ENCODE measurements at regions not wholly inside any gene's neighbourhood (a gene's known extent, or its start where the extent isn't known, plus 50 kb on each side); places are given as distances from the start of the nearest gene placed in this dataset.

DNA sequence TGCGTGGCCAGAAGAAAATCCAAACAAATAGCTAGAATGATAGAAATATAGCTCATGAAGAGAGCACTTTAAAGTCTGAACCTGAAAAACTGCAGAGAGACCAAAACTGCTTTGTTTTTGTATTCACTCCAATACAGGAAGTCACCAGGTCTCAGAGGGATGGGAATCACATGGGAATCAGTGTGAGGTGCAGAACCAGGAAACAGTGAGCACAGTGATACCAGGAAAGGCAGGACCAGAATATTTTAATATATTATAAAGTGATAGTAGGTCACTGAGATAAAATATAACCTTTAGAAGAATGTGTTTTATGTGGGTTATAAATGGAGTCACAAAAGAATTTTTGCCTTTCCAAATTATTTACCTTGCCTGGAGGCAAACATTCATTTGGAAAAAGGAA lies 277.3 kb downstream of the CASP12 start:
- TF ChIP-seq, protein P1, sequence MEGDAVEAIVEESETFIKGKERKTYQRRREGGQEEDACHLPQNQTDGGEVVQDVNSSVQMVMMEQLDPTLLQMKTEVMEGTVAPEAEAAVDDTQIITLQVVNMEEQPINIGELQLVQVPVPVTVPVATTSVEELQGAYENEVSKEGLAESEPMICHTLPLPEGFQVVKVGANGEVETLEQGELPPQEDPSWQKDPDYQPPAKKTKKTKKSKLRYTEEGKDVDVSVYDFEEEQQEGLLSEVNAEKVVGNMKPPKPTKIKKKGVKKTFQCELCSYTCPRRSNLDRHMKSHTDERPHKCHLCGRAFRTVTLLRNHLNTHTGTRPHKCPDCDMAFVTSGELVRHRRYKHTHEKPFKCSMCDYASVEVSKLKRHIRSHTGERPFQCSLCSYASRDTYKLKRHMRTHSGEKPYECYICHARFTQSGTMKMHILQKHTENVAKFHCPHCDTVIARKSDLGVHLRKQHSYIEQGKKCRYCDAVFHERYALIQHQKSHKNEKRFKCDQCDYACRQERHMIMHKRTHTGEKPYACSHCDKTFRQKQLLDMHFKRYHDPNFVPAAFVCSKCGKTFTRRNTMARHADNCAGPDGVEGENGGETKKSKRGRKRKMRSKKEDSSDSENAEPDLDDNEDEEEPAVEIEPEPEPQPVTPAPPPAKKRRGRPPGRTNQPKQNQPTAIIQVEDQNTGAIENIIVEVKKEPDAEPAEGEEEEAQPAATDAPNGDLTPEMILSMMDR (conservative IDR thresholded peaks at IDR 0.05; ENCODE audit: low read depth, low read length): no peak
- TF ChIP-seq MAZ (IDR thresholded peaks at IDR 0.05; ENCODE audit: borderline replicate concordance, low read depth, low read length) (no peak), RAD21 (IDR thresholded peaks at IDR 0.05; ENCODE audit: low read length) (no peak), MAFK (IDR thresholded peaks at IDR 0.05; ENCODE audit: low read depth, low read length) (no peak), SMC3 (IDR thresholded peaks at IDR 0.05; ENCODE audit: low read depth, low read length) (no peak), POLR2A (IDR thresholded peaks at IDR 0.05; ENCODE audit: low read depth, low read length) (no peak), CEBPB (IDR thresholded peaks at IDR 0.05; ENCODE audit: low read depth, low read length) (no peak), CHD1 (IDR thresholded peaks at IDR 0.05; ENCODE audit: low read depth, low read length) (no peak), MXI1 (IDR thresholded peaks at IDR 0.05; ENCODE audit: borderline replicate concordance, low read depth, low read length) (no peak), BHLHE40 (IDR thresholded peaks at IDR 0.05; ENCODE audit: low read depth, low read length) (no peak), RCOR1 (IDR thresholded peaks at IDR 0.05; ENCODE audit: insufficient replicate concordance, low read length) (no peak), FOS (IDR thresholded peaks at IDR 0.05; ENCODE audit: low read depth, low read length) (no peak)
- TF ChIP-seq, protein P2, sequence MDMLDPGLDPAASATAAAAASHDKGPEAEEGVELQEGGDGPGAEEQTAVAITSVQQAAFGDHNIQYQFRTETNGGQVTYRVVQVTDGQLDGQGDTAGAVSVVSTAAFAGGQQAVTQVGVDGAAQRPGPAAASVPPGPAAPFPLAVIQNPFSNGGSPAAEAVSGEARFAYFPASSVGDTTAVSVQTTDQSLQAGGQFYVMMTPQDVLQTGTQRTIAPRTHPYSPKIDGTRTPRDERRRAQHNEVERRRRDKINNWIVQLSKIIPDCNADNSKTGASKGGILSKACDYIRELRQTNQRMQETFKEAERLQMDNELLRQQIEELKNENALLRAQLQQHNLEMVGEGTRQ (IDR thresholded peaks at IDR 0.05; ENCODE audit: low read depth, low read length): no peak

Data from IMR-90 (cell line).